HG03457 (cell line): ENCODE measurements at regions not wholly inside any gene's neighbourhood (a gene's known extent, or its start where the extent isn't known, plus 50 kb on each side); places are given as distances from the start of the nearest gene placed in this dataset.
"Not testable (repeated sequence)": the region's sequence is repeated elsewhere in the genome, so short reads cannot be mapped to it uniquely, and the experiment has no call there.

Source experiments
- ATAC-seq: cut with Tn5 transposase; IDR thresholded peaks from one replicate; pipeline ENCODE4 v1.9.1; 2021; ENCODE audit warnings: moderate number of reproducible peaks; ENCODE audit not compliant: unreplicated experiment

DNA sequence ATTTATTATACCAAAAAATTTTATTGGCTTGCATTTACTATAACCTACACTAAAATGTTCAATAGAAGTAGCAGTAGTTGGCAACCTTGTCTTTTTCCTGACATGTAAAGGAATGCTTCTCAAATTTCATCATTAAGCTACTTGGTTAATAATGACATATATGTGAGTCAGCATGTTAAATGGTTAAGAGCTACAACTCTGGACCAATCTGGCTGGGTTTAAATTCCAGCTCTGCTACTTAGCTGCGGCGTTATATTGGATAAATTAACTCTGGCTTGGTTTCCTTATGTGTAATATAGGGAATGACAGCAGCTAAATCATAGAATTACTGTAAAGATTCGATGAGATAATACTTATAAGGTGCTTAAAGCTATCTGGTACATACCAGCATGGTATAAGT lies 53.7 kb upstream of the OTOGL start:
- no peak for ATAC-seq

DNA sequence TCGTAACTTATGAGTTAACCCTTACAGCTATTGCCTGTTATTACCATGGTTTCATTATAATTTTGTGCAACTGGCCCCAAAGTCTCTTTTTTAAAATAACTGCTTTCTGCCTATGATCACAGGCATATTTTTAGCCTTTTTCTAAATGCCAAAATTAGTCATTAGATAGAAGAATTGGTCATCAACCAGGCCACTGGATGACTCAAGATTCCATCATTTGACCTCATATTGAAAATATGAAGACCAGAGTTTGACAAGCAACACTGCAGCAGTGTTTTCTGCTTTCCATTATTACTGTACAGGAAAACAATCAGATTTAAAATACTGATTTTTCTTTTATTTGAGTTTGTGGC lies 54.7 kb upstream of the OTOGL start:
- ATAC-seq = no peak

DNA sequence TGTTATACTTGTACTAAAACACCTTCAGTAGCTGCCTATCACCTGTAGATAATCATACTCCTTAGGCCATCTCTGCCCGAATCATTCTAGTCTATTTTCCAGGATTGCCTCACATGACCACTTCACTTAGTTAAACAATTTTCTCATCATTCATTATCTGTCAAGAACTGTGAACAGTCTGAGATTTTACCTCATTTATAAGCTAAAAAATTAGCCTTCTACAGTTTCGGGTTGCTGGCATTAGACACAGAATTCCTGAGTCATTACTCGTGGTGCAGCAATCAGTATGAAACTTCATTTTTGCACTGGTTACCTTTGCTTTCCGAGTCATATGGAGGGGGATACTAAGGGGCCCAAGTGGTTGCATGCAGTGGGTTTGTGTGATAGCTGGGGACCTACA lies 57.6 kb upstream of the OTOGL start:
- no peak for ATAC-seq

DNA sequence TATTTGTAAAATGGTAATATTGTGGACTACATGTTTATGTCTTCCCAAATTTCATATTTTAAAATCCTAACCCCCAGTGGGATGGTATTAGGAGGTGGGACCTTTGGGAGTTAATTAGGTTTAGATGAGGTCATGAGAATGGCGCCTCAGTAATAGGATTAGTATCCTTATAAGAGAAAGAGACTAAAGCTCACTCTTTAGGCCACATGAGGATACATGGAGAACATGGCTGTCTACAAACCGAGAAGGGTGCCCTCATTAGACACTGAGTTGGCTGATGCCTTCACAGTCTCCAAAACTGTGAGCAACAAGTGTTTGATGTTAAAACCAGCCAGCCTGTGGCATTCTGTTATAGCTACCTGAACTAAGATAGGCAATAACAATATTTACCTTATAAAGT lies 58.3 kb upstream of the OTOGL start:
- no peak for ATAC-seq

DNA sequence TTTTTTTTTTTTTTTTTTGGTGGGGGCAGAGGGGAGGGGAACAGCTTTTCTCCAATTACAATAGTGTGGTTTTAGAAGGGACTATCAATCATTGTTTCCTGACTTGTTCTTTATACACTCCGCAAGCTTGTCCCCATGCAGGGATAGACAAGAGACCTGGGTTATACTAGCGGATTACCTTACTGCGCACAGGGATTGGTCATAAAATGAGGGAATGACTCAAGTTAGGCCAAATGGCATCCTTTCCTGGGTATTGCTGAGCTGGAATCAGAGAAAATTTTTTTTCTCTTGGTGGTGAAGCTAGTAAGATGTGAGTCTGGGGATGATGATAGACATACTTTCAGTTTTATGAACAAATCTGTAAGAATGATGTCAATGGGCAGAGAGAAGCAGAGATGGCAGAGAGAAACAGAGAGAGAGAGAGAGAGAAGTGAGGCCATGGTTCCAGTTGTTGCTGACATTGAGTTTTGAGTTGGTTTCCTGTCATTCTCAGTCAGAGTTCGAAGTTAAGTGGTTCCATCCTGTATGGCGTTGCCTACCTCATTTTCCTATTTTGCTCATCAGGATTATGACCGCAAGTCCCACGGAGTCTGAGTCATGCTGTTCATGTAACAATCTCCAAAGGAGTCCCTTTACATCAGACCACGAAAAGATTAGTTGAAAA lies 59.1 kb upstream of the OTOGL start:
- ATAC-seq = no peak

DNA sequence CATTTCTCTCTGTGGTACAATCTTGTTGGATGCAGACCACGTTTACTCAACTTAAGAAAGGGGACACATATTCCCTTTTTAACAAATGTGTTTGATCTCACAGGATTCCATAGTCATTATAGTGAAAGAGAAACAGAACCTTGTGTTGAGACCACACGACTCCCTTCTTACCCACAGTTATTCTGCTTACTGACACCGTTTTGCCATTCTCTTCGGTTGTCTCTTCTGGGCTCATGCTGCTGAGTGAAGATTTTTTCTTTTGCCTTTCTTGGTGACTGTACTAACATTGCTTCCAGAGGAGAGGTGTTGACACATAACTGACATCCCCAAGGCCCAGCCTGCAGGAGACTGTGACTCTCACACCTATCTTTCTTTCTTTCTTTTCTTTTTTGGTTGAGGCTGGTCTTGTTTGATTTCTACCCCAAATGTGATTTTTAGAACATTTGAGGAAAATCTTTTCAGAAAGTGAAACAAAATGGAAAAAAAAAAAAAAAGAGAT lies 61.2 kb upstream of the OTOGL start:
- no peak for ATAC-seq

DNA sequence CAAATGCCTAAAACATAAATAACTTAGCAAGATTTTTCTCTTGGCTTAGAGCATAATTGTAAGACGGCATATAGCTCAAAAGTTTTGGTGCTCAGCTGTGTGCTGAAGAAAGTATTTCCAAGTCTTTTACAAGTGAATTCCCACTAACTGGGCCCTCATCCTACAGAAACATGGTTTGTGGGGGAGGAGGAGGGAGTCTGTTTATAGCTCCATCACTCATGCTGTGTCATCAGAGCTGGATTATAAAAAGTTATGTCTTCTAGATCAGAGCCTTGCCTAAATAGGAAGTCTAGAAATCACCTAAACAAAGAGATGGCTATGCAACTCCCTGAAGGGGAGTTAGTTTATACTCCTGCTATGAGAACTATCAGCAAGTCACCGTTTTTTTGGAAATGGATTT lies 65.9 kb upstream of the OTOGL start:
- no peak for ATAC-seq

DNA sequence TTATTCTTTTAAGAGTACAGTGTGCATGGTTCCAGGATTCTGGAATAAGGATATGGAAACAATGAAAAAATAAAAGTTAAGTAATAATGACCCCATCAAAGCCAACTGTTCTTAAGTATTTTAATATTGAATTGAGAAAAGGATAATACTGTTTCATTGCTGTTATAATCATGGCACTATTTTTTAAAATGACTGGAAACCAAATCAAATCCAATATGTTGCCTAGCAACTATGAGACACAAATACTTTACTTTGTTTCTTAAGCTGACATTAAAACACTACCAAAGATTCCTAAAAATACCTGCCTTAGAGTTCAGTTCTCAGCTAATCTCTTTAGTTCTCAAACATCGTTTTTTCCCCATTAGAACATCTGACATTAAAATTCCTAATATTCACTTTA lies 66.4 kb upstream of the OTOGL start:
- no peak for ATAC-seq

DNA sequence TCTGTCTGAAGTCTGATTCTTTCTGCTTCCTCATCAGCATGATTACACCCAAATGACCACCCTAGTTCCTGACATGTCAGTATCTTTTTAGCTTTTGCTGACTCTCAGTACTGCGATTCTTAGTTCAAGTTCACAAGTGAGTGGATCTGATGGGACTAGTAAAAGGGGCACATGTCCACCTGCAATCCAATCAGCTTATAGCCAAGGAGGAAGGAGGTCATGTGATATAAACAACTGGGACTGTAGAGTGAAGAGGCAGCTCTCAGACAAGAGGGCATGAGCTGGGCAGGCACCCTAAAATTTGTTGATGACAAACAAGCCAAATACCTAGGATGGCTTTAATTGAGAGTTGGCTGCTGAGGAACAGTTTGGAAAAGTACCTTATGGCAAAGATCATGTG lies 68.1 kb upstream of the OTOGL start:
- ATAC-seq = no peak

DNA sequence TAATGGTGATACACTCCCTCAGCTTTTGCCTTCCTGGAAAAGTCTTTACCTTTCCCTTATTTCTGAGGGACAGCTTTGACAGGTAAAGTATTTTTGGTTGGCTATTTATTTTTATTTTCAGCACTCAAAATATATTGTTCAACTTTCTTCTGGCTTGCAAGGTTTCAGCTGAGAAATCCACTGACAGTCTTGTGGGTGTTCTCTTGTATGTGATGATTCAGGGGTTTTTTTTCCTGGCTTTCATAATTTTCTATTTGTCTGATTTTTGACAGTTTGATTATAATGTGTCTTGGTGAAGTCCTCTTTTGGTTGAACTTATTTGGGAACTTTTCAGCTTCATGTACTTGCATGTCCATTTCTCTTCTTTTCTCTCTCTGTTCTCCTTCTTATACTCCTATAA lies 73.7 kb upstream of the OTOGL start:
- ATAC-seq = no peak

DNA sequence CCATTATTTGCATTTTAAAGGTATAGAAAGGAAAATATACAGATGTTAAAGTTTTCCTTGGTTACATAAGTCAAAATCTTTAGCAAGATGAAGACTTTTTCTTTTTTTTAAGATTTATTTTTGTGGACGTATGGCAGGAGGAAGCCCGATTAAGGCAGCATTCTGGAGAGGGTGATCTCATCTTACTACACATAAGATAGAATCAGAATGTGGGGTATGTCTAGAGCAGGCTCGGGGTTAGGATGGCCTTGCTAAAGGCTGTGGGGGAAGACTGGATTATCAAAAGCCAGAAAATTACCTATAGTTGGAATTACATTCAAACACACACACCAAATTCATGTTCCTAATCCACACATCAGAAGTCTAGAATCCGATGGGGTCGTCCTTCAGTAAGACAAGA lies 79.6 kb upstream of the OTOGL start:
- ATAC-seq = no peak

DNA sequence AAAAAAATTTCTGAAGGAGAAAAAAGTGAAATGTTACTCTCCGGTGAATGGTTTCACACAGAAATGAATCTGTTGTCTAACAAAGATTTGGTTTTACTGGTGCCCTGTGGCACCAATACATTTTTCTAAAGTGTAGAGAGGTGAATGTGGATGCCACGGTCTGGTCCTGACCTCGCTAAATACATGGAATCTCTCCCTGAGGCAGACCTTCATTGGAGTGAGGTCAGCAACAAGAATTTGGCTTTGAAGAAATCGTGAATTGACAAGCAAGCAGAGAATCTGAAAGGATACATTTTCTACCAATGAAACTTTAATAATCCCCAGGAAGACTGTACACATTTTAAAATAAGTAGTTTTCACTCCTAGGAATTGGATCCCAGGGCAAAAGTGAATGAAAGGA lies 81.2 kb upstream of the OTOGL start:
- no peak for ATAC-seq

DNA sequence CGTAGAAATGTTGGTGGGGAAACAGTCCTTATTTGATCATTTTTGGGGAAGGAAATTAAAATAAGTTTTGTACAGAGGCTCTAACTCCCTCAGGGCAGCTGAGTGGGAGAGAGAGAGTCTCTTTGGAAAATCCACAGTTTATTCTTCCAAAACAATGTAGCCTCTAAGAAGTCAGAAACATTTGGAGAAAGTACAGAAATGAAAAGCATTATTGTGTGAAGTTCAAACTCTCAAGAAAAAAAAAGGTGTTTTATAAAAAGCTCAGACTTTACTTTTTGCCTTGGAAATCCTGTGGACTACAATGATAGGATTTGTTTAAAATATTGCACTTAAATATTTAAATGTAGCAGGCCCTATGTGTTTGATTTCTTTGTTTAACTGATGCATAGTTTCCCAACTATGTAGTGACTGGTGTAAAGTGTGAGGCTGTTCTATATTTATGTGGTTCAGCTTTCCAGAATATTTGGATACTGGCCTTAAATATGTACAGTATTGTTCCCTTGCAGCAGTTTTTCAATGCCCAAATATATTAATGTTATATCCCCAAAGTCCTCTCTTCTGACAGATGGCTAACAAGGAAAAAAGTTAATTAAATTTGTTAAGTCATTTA lies 82.0 kb upstream of the OTOGL start:
- no peak for ATAC-seq

DNA sequence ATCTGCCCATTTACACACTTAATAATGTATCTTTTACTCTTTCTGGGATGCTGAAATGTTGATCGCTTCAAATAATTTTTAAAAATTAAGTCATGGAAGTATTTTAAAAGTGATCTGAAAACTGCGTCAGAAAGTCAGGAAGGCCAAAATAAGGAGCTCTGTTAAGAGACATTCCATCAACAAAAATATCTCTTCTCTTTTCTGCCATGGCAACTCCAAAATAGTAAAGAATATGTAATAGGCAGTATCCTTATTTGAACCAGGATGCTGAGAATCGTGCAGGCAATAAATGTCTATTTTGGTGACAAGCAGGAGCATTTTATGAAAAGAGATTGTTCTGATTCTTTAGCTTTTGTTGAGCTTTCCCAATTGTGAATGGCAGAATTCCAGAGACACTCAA lies 81.8 kb upstream of the PPP1R12A start:
- no peak for ATAC-seq

DNA sequence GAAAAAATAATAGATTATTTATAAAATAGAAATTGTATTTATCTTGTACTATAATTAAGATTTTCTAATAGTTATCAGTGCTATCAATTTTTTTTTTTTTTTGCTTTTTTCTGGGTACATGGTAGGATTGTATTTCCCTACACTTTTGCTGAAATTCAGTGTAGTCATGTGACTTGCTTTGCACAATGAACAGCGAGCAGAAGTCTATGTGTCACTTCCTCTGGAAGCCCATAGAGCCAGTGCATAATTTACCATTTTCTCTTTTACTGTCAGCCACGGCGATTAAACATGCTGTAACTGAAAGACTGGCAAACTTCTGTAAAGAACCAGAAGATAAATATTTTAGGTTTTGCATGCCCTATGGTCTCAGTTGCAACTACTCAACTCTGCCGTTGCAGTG lies 80.8 kb upstream of the PPP1R12A start:
- no peak for ATAC-seq

DNA sequence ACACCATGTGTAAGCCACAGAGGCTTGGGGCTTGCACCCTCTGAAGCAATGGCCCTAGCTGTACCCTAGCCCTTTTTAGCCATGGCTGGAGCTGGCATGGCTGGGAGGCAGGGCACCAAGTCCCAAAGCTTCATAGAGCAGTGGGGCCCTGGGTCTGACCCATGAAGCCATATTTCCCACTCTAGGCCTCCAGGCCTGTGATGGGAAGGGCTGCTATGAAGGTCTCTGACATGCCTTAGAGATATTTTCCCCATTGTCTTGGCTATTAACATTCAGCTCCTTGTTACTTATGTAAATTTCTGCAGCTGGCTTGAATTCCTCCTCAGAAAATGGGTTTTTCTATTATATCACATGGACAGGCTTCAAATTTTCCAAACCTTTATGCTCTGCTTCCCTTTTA lies 68.8 kb upstream of the PPP1R12A start:
- ATAC-seq = not testable (repeated sequence)

DNA sequence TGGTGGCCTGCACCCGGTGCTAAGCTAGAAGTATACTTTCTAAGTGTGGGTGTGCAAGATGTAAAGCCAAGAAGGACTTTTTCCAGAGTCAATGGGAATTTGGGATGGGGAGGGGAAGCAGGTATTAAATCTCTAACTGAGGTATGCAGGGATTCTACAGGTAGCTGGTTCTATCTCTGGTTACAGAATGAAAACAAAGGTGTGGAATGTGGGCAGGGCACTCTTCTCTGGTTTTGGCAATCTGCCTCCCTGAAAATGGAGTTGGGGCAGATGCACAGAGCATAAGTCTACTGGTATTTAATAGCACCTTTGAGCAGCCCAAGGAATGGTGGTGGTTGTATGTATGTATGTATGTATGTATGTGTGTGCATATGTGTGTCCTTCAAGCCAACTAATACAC lies 66.7 kb upstream of the PPP1R12A start:
- no peak for ATAC-seq

DNA sequence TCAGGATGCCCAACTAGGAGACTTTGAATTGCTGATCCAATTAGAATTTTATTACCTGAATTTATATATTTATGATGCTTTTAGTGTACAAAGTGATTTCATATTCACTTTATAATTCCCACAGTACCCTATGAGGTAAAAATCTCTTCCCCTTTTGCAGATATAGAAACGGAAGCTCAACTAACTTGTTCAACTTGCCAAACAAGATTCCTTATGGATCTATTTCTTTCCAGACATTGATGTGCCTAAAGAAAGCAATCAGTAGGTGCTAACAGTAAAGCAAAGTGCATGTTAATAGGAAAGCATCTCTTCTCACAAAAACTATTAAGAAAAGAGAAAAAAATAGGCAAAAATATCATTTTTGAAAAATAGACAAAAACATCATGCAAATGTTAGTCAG lies 65.9 kb upstream of the PPP1R12A start:
- ATAC-seq = no peak

DNA sequence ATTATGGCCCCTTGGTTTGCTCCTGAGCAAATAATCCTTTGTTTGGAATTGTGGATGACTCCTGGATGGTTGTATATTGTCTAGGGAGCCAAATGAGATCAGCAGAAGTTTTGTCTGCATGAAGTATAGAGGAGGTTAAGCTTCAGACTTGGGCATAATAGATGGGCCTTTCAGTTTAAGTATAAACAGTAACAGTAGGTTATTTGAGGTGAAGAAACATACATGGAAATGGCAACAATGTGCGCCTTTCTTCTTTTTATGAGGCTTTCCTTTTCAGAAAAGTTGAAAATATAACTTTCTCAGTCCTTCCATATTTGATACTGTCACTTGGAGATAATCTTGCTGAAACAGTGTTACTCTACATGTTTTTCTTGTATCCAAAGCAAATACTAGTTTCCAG lies 63.7 kb upstream of the PPP1R12A start:
- no peak for ATAC-seq

DNA sequence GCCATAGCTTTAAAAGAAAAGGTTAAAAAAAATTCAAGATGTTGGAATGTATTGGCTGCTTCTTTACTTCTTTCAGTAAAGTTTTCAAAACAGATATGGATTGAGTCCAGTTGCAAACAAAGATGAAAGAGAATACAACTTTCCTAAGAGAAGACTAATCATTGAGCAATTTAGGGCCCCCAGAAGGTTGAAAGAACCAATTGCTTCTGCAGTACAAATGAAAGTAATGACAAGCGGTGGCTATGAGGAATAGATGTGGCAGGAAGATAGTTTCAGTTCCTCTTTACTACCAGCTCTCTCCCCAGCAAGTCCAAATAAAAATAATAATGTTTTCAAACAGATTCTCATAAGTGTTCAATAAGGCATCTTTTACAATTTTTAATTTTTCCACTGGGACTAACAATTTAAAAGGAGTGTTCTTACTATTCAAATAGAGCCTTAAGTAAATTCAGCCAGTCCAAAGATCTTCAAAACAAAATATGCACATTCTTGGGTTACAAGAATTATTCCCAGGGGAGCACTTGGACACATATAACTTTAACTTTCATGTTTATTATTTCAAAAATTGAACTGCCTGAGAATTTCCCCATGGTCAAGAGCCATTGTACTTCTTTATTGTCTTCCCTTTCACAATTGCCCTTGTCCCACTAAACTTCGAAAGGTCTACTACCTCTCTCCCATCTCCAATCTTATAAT lies 62.3 kb upstream of the PPP1R12A start:
- peak; percentile 100 for ATAC-seq

DNA sequence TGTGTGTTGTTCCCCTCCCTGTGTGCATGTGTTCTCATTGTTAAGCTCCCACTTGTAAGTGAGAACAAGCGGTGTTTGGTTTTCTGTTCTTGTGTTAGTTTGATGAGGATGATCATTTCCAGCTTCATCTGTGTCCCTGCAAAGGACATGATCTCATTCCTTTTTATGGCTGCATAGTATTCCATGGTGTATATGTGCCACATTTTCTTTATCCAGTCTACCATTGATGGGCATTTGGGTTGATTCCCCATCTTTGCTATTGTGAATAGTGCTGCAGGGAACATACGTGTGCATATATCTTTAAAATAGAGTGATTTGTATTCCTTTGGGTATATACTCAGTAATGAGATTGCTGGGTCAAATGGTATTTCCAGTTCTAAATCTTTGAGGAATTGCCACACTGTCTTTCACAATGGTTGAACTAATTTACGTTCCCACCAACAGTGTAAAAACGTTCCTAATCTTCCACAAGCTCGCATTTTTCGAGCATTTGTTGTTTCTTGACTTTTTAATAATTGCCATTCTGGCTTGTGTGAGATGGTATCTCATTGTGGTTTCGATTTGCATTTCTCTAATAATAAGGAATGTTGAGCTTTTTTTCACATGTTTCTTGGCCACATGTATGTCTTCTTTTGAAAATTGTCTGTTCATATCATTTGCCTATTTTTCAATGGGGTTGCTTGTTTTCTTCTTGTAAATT lies 60.6 kb upstream of the PPP1R12A start:
- ATAC-seq = not testable (repeated sequence)
